ENCODE measurements at regions not wholly inside any gene's neighbourhood (a gene's known extent, or its start where the extent isn't known, plus 50 kb on each side); places are given as distances from the start of the nearest gene placed in this dataset.

- no peak for TF ChIP-seq CTCF (IDR thresholded peaks at IDR 0.05)
- TF ChIP-seq POLR2A (IDR thresholded peaks at IDR 0.05): no peak
- no peak for TF ChIP-seq POLR2AphosphoS5 (IDR thresholded peaks at IDR 0.05)
Measured at GRCh38 chr13:40390401-40390916, 276.0 kb downstream of the FOXO1 start.
